ENCODE measurements at regions not wholly inside any gene's neighbourhood (a gene's known extent, or its start where the extent isn't known, plus 50 kb on each side); places are given as distances from the start of the nearest gene placed in this dataset.

- TF ChIP-seq POLR2AphosphoS5 (IDR thresholded peaks at IDR 0.05) = no peak
- no peak for TF ChIP-seq CTCF (IDR thresholded peaks at IDR 0.05 in 8 of 11, conservative IDR thresholded peaks at IDR 0.05 in 3 of 11)
- TF ChIP-seq POLR2A (IDR thresholded peaks at IDR 0.05) = no peak
Observed at GRCh38 chr19:28914173-28914572, 298.8 kb downstream of the UQCRFS1 start.

Data from spleen (tissue), 7 donors.